NOMO-1 treated with dmso at 0.1 percent for 144 hours (cell line): ENCODE measurements at regions not wholly inside any gene's neighbourhood (a gene's known extent, or its start where the extent isn't known, plus 50 kb on each side); places are given as distances from the start of the nearest gene placed in this dataset.
"Not testable (repeated sequence)": the region's sequence is repeated elsewhere in the genome, so short reads cannot be mapped to it uniquely, and the experiment has no call there.

Source experiments
- DNase-seq: peaks from one replicate; lab custom pipeline; 2025; ENCODE audit not compliant: unreplicated experiment; lab: John Stamatoyannopoulos, UW

- no peak for DNase-seq
Observed at GRCh38 chr3:144877356-144877755, 905.7 kb downstream of the DIPK2A start.

DNA sequence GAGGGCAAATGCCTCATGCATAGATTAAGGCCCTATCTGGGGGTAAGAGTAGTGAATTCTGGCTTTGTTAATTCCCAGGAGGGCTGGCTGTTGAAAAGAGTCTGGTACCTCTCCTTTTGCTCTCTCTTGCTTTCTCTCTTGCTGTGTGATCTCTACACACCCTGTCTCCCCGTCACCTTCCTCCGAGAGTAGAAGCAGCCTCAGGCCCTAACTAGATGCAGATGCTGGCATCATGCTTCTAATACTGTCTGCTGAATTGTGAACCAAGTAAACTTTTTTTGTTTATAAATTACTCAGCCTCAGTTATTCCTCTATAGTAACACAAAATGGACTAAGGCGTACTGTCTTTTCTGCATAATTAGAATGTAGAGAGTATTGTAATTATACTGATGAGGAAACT lies 908.1 kb downstream of the DIPK2A start:
- DNase-seq = no peak

DNA sequence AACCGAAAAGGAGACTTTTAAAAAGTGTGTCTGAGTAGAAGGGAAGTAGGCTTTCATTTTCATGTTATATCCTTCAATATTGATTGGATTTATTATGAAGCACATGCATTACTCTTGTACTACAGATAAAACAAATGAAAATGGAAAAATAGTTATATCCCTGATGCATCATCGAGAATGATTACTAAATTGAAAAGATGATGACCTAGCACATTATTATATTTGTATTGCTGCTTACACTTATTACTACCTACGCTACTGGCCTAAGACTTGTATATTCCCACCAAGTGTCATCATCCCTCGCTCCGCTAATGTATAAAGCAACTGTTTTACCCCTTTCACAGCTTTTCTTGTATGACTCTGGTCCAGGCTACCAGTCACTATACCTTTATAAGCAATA lies 922.4 kb downstream of the DIPK2A start:
- no peak for DNase-seq

DNA sequence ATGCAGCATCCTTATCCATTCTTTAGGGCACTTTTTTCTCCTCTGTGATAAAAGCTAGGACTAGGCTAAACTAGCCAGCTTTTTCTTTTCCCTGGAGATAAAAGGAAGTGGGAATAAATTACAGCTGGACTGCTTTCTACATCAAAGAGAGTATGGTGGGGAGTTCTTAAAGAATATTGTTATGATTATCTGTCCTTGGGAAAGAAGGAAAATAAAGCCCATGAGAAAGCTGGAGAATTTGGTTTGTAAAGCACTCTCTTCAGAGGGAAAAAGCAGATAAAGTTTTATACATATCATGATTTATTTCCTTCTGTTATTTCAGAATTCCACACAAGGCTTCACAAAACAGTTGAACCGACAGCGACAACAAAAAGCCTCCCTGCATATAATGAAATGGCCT lies 923.0 kb downstream of the DIPK2A start:
- DNase-seq = no peak

GRCh38 chr3:144900366-144900765 lies 928.7 kb downstream of the DIPK2A start:
- DNase-seq = no peak

DNA sequence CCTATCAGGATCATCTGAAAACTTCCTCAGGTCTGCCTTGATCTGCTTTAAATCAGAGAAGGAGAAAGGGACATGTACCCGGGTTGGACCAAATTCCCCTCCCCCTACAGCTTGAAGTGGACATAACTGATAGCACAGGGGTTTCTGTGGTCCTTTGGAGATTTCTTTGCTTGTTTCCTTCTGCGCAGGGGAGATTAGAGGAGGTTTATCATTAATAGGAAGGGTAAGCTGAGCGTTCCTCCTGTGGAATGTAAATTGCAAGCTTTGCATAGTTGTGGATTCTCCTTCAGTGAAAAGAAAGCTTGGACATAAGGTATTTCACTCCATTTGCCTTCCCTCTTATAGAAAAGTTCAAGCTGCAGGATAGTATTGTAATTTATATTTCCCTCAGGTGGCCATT lies 936.0 kb downstream of the DIPK2A start:
- not testable (repeated sequence) for DNase-seq

- DNase-seq = no peak
Observed at GRCh38 chr3:144912968-144913367, 941.3 kb downstream of the DIPK2A start.

GRCh38 chr3:144915202-144915601 lies 943.6 kb downstream of the DIPK2A start:
- DNase-seq = no peak

DNA sequence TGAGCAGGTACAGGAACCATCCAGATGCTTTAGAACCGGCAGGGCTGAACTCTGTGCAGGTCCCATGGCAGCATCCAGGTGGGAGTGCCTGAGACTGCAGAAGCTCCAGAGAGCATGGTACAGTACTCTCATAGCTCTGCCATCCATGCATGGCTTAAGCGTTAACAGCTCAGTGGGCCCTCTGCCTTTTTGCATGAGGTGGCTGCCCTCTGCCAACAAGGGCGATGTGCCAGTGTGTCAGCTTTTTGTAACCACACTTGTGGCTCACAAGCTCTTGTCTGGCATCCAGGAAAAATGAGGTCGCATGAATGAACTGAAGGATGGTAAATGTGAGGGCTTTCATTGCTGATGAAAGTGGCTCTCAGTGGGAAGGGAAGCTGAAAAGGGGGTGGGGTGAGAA lies 950.1 kb downstream of the DIPK2A start:
- no peak for DNase-seq

DNA sequence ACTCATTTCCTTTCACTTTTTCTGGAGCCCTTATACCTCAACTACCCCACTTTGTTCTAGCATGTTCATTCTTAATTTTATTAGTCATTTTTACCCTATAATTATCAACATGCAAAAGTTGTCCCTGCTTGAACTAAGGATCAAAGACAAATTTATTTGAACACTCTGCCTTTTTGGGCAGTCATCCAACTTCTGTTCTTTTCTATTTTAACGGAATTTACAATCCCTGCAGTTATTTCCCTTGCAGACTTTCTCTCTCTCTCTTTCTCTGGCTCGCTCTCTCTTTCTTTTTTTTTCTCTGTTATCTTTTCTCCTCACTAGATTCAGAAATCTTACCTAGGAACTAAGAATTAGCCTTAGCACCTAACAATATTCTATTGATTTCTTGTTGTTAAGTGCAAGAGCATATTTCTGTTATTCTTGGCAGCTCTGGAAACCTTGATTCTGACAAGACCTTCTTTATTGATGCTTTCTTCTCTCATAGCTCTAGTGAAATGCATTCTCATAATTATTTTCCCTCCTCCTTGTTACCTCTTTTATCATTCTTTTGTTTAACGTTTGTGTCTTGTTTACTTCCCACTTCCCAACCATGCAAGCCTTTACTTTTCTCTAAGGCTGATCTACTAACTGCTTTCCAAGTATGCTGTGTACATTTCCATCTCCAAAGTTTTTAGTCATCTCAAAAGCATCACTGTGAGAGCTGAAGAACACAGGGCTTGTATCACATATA lies 951.6 kb downstream of the DIPK2A start:
- DNase-seq = no peak

DNA sequence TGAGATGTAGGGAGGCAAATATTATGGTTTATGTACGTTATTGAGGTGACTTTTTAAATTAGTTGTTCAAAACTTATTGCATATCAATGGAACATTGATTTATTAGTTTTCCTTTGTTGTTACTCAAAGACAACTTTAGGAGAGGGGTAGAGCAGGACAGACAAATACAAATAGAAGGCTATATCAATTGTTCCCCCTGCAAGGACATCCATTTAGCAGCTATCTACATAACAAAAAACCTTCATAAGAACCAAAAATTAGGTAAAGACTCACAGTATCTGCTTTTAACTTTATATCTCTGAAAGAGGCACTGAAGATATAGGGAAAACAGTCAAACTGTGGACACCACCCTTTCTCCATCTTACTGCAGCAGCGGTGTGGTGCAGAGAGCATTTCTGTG lies 958.8 kb downstream of the DIPK2A start:
- no peak for DNase-seq

- no peak for DNase-seq
Observed at GRCh38 chr3:144931590-144931989, 960.0 kb downstream of the DIPK2A start.

DNA sequence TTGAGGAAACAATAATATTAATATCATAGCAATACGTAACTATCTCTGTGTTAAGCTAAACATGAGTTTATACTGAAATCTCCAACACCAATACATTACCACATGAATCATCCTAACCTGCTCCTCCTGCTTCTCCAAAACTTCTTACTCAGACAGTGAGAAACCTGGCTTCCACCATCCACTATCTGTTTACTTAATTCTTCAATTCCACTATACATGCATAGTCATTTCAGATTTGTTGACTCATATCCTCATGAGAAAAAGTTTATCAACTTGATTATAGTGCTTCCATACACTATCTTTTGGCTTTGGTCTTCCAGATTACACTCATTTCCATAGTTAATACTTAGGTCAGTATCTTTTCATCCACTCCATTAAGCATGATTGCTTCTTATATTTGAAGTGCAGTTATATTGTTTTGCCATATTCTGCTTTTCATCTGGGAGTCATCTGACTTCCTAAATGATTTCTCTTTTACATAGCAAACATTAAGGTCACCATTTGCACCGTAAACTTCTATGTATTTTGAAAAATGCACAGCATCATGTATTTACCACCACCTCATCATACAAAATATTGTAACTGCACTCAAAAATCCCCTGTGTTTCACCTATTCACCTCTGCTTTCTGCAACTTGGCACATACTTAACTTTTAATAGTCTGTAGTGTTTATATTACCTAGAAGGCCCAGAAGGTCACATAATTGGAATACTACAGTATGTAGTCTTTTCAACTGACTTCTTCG lies 970.6 kb downstream of the DIPK2A start:
- DNase-seq = no peak

GRCh38 chr3:144942838-144943197 lies 971.2 kb downstream of the DIPK2A start:
- no peak for DNase-seq

- no peak for DNase-seq
Observed at GRCh38 chr3:144947895-144948294, 976.3 kb downstream of the DIPK2A start.

- no peak for DNase-seq
Observed at GRCh38 chr3:144948711-144949110, 977.1 kb downstream of the DIPK2A start.

DNA sequence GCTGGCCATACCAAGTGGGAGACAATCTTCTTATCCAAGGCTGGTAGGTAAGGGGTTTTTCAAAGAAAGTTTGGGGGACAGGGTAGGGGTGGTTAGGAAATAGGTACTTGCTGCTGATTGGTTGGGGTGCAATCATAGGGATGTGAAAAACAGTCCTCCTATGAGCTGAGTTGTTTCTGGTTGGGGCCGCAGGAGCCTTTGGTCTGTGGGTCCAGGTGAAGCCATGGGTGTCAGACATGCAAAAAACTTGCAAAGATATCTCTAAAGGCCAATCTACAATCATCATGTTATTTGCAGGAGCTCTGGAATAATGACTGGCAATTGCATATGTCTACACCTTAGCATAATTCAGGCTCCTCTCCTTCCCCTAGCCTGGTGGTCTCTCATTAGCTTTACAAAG lies 982.3 kb downstream of the DIPK2A start:
- DNase-seq = no peak

GRCh38 chr3:144957398-144958101 lies 985.9 kb downstream of the DIPK2A start:
- no peak for DNase-seq

GRCh38 chr3:144963810-144964209 lies 992.2 kb downstream of the DIPK2A start:
- no peak for DNase-seq

GRCh38 chr3:144966560-144966959 lies 994.9 kb downstream of the DIPK2A start:
- DNase-seq = no peak

- no peak for DNase-seq
Observed at GRCh38 chr3:144968750-144969350, 997.2 kb downstream of the DIPK2A start.

- DNase-seq = not testable (repeated sequence)
Observed at GRCh38 chr3:144984481-144984880, 1012.9 kb downstream of the DIPK2A start.
